NCI-H2196 (cell line): ENCODE measurements at regions not wholly inside any gene's neighbourhood (a gene's known extent, or its start where the extent isn't known, plus 50 kb on each side); places are given as distances from the start of the nearest gene placed in this dataset.
A peak's percentile ranks its signal among the peaks of the same experiment; 100 is the strongest.
"Not testable (repeated sequence)": the region's sequence is repeated elsewhere in the genome, so short reads cannot be mapped to it uniquely, and the experiment has no call there.

ENCODE experiments used
- DNase-seq: peaks from one replicate; lab custom pipeline; 2025; ENCODE audit not compliant: unreplicated experiment; lab: John Stamatoyannopoulos, UW

- DNase-seq, result no peak
Observed at GRCh38 chr5:106288979-106289378, 1381.8 kb downstream of the EFNA5 start.

- no peak for DNase-seq
Observed at GRCh38 chr5:106277540-106278096, 1393.1 kb downstream of the EFNA5 start.

GRCh38 chr5:106269252-106269843 lies 1401.4 kb downstream of the EFNA5 start:
- no peak for DNase-seq

- no peak for DNase-seq
Observed at GRCh38 chr5:106267256-106267655, 1403.5 kb downstream of the EFNA5 start.

GRCh38 chr5:106262395-106262794 lies 1408.3 kb downstream of the EFNA5 start:
- DNase-seq, result no peak

GRCh38 chr5:106259431-106260090 lies 1411.2 kb downstream of the EFNA5 start:
- DNase-seq, result not testable (repeated sequence)

GRCh38 chr5:106258591-106259125 lies 1412.1 kb downstream of the EFNA5 start:
- DNase-seq, result no peak

GRCh38 chr5:106254784-106255183 lies 1416.0 kb downstream of the EFNA5 start:
- no peak for DNase-seq

GRCh38 chr5:106246044-106246745 lies 1424.5 kb downstream of the EFNA5 start:
- not testable (repeated sequence) for DNase-seq

GRCh38 chr5:106241409-106241808 lies 1429.3 kb downstream of the EFNA5 start:
- no peak for DNase-seq

GRCh38 chr5:106205916-106206571 lies 1464.7 kb downstream of the EFNA5 start:
- DNase-seq, result no peak

- no peak for DNase-seq
Observed at GRCh38 chr5:106202035-106202434, 1468.7 kb downstream of the EFNA5 start.

- no peak for DNase-seq
Observed at GRCh38 chr5:106200971-106201370, 1469.8 kb downstream of the EFNA5 start.

- no peak for DNase-seq
Observed at GRCh38 chr5:106195679-106196474, 1474.9 kb downstream of the EFNA5 start.

- peak; percentile 51 for DNase-seq
Observed at GRCh38 chr5:106189121-106189809, 1481.5 kb downstream of the EFNA5 start.

GRCh38 chr5:106185661-106186081 lies 1485.1 kb downstream of the EFNA5 start:
- no peak for DNase-seq

GRCh38 chr5:106174903-106175302 lies 1495.8 kb downstream of the EFNA5 start:
- no peak for DNase-seq

- no peak for DNase-seq
Observed at GRCh38 chr5:106172681-106173532, 1497.8 kb downstream of the EFNA5 start.

GRCh38 chr5:106171708-106172107 lies 1499.0 kb downstream of the EFNA5 start:
- no peak for DNase-seq
